BJ (cell line): ENCODE measurements at regions not wholly inside any gene's neighbourhood (a gene's known extent, or its start where the extent isn't known, plus 50 kb on each side); places are given as distances from the start of the nearest gene placed in this dataset.

Experiments used
- CTCF ChIA-PET: fragments of 350-600 bp; formaldehyde crosslinking; extraction: SDS; loops from one replicate; lab custom pipeline; 2021; ENCODE audit warnings: antibody characterized with exemption, inconsistent platforms; lab: Yijun Ruan, JAX
- POLR2A ChIA-PET: fragments of 300-600 bp; sonication (Branson Sonifier 250); formaldehyde crosslinking; extraction: SDS; loops from one replicate; lab custom pipeline; 2021; ENCODE audit warnings: antibody characterized with exemption; lab: Charles Lee
- DNase-seq: peaks from one replicate; pipeline ENCODE4 v3.0.0-alpha.2; 2011; ENCODE audit warnings: low read depth
- H3K27me3 ChIP-seq: 2 replicates; pipeline ENCODE4 v1.6.0; 2011; ENCODE audit warnings: low read length; ENCODE audit not compliant: control insufficient read depth, insufficient read depth
- H3K36me3 ChIP-seq: 2 replicates; pipeline ENCODE4 v1.5.1; 2011; ENCODE audit warnings: low read length; ENCODE audit not compliant: control insufficient read depth, insufficient read depth
- H3K4me3 ChIP-seq: 2 replicates; pipeline ENCODE4 v1.5.1; 2011; ENCODE audit warnings: low read depth, mild to moderate bottlenecking, control low read depth, low read length
- CTCF ChIP-seq: IDR thresholded peaks from 2 replicates; pipeline ENCODE4 v1.5.1; 2011; ENCODE audit warnings: low read depth, mild to moderate bottlenecking, control low read depth, inconsistent platforms, low read length, moderate library complexity; ENCODE audit not compliant: insufficient read depth

- POLR2A ChIA-PET = no interaction called here
- Histone ChIP-seq H3K36me3 (no peaks in the 10 kb centered on the region), H3K27me3 (no peaks in the 10 kb centered on the region), H3K4me3 (no peak overlapping the region)
- CTCF ChIA-PET = no interaction called here
- no peak for TF ChIP-seq CTCF
- no peak for DNase-seq
Measured at GRCh38 chr12:98182821-98183220, 332.6 kb upstream of the TMPO start.

DNA sequence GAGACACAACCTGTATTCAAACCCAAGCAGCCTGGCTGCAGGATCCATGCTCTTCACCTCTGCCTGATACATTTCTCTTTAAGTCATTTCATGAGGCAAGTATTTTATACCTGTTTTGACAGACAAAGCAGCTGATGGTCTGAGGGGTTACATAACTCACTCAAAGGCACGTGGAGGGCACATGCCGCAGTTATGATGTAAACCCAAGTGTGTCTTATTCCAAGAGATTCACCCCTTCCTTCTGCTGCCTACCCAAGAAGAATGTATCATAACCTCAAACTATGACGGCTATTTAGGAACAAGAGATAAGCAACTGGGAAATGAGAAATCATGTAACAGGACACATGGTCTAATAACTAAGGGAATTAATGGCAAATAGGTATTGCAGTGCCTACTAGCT is 329.8 kb upstream of the TMPO start:
- POLR2A ChIA-PET = no interaction called here
- TF ChIP-seq CTCF = no peak
- DNase-seq = no peak
- CTCF ChIA-PET = no interaction called here
- no peaks in the 10 kb centered on the region for H3K27me3 ChIP-seq
- no peaks in the 10 kb centered on the region for H3K36me3 ChIP-seq
- no peak overlapping the region for H3K4me3 ChIP-seq

GRCh38 chr12:98188650-98189077 is 326.7 kb upstream of the TMPO start:
- H3K4me3 ChIP-seq = no peak overlapping the region
- ChIA-PET POLR2A (no interaction called here), CTCF (no interaction called here)
- DNase-seq = no peak
- no peaks in the 10 kb centered on the region for H3K27me3 ChIP-seq
- H3K36me3 ChIP-seq = no peaks in the 10 kb centered on the region
- no peak for TF ChIP-seq CTCF

DNA sequence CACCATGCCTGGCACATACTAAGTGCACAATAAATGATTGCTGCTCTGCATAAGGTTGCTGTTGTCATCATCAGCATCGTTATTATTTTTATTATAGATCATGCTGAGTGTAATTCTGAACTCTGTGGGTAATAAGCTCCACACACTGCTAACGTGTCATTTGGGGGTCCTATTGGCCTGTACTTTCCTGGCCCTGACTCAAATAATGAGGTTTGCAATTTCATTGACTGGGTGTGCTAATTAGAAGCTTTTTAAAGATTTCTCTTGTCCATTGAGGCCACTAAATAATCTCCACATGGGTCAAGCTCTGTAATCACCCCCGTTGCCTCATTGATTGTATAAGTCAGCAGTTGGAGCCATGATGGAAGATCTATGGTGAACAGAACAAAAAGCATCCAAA is 320.8 kb upstream of the TMPO start:
- H3K27me3 ChIP-seq = no peaks in the 10 kb centered on the region
- CTCF ChIA-PET = no interaction called here
- no peak overlapping the region for H3K4me3 ChIP-seq
- DNase-seq = no peak
- no peak for TF ChIP-seq CTCF
- POLR2A ChIA-PET = no interaction called here
- no peaks in the 10 kb centered on the region for H3K36me3 ChIP-seq

- no peak for TF ChIP-seq CTCF
- Histone ChIP-seq H3K4me3 (no peak overlapping the region), H3K27me3 (no peaks in the 10 kb centered on the region), H3K36me3 (no peaks in the 10 kb centered on the region)
- POLR2A ChIA-PET = no interaction called here
- no peak for DNase-seq
- CTCF ChIA-PET = no interaction called here
Measured at GRCh38 chr12:98198261-98198982, 317.0 kb upstream of the TMPO start.
